CD4-positive, alpha-beta T cell (primary cell): ENCODE measurements at regions not wholly inside any gene's neighbourhood (a gene's known extent, or its start where the extent isn't known, plus 50 kb on each side); places are given as distances from the start of the nearest gene placed in this dataset.
"Not testable (repeated sequence)": the region's sequence is repeated elsewhere in the genome, so short reads cannot be mapped to it uniquely, and the experiment has no call there.

Source experiments
- ATAC-seq: fragments of 200-7000 bp; cut with Tn5 transposase; one replicate; pipeline ENCODE4 v1.10.0; 2022; ENCODE audit warnings: mild to moderate bottlenecking; ENCODE audit not compliant: poor library complexity
- CTCF ChIA-PET: fragments of 350-600 bp; sonication (Branson Sonifier 250); formaldehyde crosslinking; loops from one replicate; lab custom pipeline; 2021; ENCODE audit warnings: antibody characterized with exemption, inconsistent platforms; lab: Charles Lee
- POLR2A ChIA-PET: fragments of 350-600 bp; sonication (Branson Sonifier 250); formaldehyde crosslinking; loops from one replicate; lab custom pipeline; 2021; ENCODE audit warnings: antibody characterized with exemption, inconsistent platforms; lab: Charles Lee
- DNase-seq, 14 experiments: peaks; one replicate each; pipeline ENCODE4 v3.0.0-alpha.2; 2013 to 2020; ENCODE audit warnings: mixed read lengths in 2 of 14
- H3K27ac ChIP-seq, 2 donors: one replicate each; pipeline versions ENCODE4 v1.5.1 to v1.7.0; 2013; ENCODE audit warnings: low read length in 2 of 2, low read depth in 1 of 2, mild to moderate bottlenecking in 1 of 2
- H3K27me3 ChIP-seq, 2 experiments: 1 replicate in 1 of 2; 2 replicates in 1 of 2; pipeline versions ENCODE4 v1.6.1 to v1.7.0; 2013; ENCODE audit warnings: low read length in 2 of 2, control low read depth in 1 of 2, mild to moderate bottlenecking in 1 of 2, moderate library complexity in 1 of 2; ENCODE audit not compliant: insufficient read depth in 2 of 2, control insufficient read depth in 1 of 2
- H3K36me3 ChIP-seq: one replicate; pipeline ENCODE4 v1.6.1; 2013; ENCODE audit warnings: low read length, control low read depth; ENCODE audit not compliant: insufficient read depth
- H3K4me1 ChIP-seq: one replicate; pipeline ENCODE4 v1.6.1; 2013; ENCODE audit warnings: low read length, control low read depth; ENCODE audit not compliant: insufficient read depth
- H3K4me3 ChIP-seq: one replicate; pipeline ENCODE4 v1.5.1; 2013; ENCODE audit warnings: mild to moderate bottlenecking, low read length, moderate library complexity
- H3K9me3 ChIP-seq, 2 experiments: 1 replicate in 1 of 2; 2 replicates in 1 of 2; pipeline versions ENCODE4 v1.6.1 to v1.7.0; 2013; ENCODE audit warnings: low read length in 2 of 2, mild to moderate bottlenecking in 2 of 2, control low read depth in 1 of 2, moderate library complexity in 1 of 2; ENCODE audit not compliant: control insufficient read depth in 1 of 2, insufficient read depth in 1 of 2
- H3K27ac Mint-ChIP-seq: one replicate; pipeline ENCODE4 v1.8.0; 2020; ENCODE audit warnings: mixed read lengths
- H3K27me3 Mint-ChIP-seq: one replicate; pipeline ENCODE4 v1.8.0; 2021; ENCODE audit warnings: mixed read lengths
- H3K36me3 Mint-ChIP-seq: one replicate; pipeline ENCODE4 v1.8.0; 2021; ENCODE audit warnings: low read depth, mixed read lengths
- H3K4me1 Mint-ChIP-seq: one replicate; pipeline ENCODE4 v1.8.0; 2021; ENCODE audit warnings: low read depth, mixed read lengths
- H3K4me3 Mint-ChIP-seq: one replicate; pipeline ENCODE4 v1.8.0; 2020; ENCODE audit warnings: mild to moderate bottlenecking, mixed read lengths
- H3K9me3 Mint-ChIP-seq: one replicate; pipeline ENCODE4 v1.8.0; 2020; ENCODE audit warnings: mixed read lengths
- intact Hi-C, 2 experiments: fragments of 100-400 bp; cut with DNase I in 1 of 2; cut with micrococcal nuclease in 1 of 2; formaldehyde crosslinking; loops; one replicate each; pipeline versions ENCODE4 v1.15.1 to v1.9.0; 2023 to 2025; cut with DNase I, micrococcal nuclease
- TF ChIP-seq, protein P1 (sequence below): fragments of 200-600 bp; IDR thresholded peaks from one replicate; pipeline ENCODE4 v1.8.0; 2022; ENCODE audit warnings: antibody characterized with exemption, mild to moderate bottlenecking

DNA sequence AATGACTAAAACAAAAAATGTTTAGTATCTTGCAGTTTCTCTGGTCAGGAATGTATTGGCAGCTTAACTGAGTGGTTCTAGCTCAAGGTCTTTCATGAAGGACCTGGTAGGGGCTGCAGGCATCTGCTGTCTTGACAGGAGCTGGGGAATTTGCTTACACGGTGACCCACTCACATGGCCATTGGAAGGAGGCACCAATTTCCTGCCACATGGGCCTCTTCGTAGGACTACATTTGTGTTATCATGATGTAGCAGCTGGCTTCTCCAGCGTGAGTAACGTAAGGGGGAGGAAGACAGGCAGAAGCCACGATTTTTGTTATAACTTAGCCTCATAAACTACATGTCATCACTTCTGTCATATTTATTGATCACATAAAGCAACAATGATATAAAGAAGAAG is 376.3 kb downstream of the AMY1C start:
- ATAC-seq (no peak), DNase-seq (no peak)
- Mint-ChIP-seq H3K9me3 (peaks cover 8% of the 10 kb centered on the region), H3K4me1 (no peaks in the 10 kb centered on the region), H3K36me3 (no peaks in the 10 kb centered on the region), H3K27me3 (no peaks in the 10 kb centered on the region), H3K27ac (no peak overlapping the region), H3K4me3 (no peak overlapping the region)
- Histone ChIP-seq H3K4me1 (no peaks in the 10 kb centered on the region), H3K27ac (no peak overlapping the region), H3K27me3 (no peaks in the 10 kb centered on the region), H3K36me3 (no peaks in the 10 kb centered on the region), H3K4me3 (no peak overlapping the region), H3K9me3 (no peaks in the 10 kb centered on the region)
- TF ChIP-seq, protein P1, sequence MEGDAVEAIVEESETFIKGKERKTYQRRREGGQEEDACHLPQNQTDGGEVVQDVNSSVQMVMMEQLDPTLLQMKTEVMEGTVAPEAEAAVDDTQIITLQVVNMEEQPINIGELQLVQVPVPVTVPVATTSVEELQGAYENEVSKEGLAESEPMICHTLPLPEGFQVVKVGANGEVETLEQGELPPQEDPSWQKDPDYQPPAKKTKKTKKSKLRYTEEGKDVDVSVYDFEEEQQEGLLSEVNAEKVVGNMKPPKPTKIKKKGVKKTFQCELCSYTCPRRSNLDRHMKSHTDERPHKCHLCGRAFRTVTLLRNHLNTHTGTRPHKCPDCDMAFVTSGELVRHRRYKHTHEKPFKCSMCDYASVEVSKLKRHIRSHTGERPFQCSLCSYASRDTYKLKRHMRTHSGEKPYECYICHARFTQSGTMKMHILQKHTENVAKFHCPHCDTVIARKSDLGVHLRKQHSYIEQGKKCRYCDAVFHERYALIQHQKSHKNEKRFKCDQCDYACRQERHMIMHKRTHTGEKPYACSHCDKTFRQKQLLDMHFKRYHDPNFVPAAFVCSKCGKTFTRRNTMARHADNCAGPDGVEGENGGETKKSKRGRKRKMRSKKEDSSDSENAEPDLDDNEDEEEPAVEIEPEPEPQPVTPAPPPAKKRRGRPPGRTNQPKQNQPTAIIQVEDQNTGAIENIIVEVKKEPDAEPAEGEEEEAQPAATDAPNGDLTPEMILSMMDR = no peak
- intact Hi-C loops = no loop called here
- ChIA-PET POLR2A (no interaction called here), CTCF (no interaction called here)

DNA sequence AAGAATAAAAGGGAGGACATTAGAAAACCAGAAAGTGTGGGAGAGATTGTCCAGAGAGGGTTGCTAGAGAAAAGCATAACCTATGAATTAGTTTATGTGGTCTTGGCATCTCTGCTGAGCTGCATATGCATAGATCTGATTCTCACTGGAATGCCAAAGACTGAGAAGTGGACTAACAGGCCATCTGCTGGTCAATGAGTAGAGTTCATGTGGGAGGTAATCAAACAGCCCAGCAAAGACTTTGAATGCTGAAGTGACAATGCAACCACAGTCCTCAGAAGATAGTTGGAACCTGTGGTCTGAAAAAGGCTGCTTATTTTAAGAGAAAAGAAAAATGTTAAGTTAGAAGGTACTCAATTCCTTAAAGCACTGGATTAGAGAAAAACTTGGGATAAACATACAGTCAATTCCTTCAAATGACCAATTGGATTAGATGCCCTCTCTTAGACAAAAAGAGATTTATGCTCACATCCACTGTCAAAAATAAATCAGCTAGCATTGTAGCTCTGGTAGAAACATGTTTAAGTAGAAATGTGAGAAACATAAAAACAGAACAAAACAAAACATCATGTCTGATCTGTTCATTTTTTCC is 382.8 kb downstream of the AMY1C start:
- TF ChIP-seq, protein P1 = no peak
- Histone ChIP-seq H3K9me3 (peaks cover 0 to 4% of the 10 kb centered on the region in 2 experiments), H3K4me3 (no peak overlapping the region), H3K36me3 (no peaks in the 10 kb centered on the region), H3K27ac (no peak overlapping the region), H3K27me3 (no peaks in the 10 kb centered on the region), H3K4me1 (no peaks in the 10 kb centered on the region)
- Mint-ChIP-seq H3K27ac (no peak overlapping the region), H3K4me1 (no peaks in the 10 kb centered on the region), H3K36me3 (no peaks in the 10 kb centered on the region), H3K4me3 (no peak overlapping the region), H3K9me3 (peaks cover 9% of the 10 kb centered on the region), H3K27me3 (no peaks in the 10 kb centered on the region)
- DNase-seq = no peak
- CTCF ChIA-PET = no interaction called here
- intact Hi-C loops = no loop called here
- POLR2A ChIA-PET = no interaction called here
- ATAC-seq = no peak

DNA sequence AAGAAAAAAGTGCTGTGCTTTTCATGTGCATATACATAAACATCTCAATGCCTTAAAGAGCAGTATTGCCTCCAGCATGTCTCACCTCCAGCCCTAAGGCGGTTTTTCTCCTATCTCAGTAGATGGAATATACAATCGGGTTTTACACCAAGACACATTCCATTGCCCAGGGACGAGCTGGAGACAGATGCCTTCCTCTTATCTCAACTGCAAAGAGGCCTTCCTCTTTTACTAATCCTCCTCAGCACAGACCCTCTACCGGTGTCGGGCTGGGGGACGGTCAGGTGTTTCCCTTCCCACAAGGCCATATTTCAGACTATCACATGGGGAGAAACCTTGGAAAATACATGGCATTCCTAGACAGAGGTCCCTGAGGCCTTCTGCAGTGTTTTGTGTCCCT is 385.3 kb downstream of the AMY1C start:
- ATAC-seq, H3K9me3 ChIP-seq, H3K4me3 ChIP-seq, H3K4me3 Mint-ChIP-seq, POLR2A ChIA-PET, H3K4me1 Mint-ChIP-seq, H3K36me3 Mint-ChIP-seq, H3K27me3 ChIP-seq, H3K9me3 Mint-ChIP-seq, H3K27me3 Mint-ChIP-seq, DNase-seq, H3K4me1 ChIP-seq, intact Hi-C loops, CTCF ChIA-PET, H3K36me3 ChIP-seq, H3K27ac ChIP-seq, H3K27ac Mint-ChIP-seq: not testable (repeated sequence)

- ATAC-seq (no peak), DNase-seq (no peak)
- no peaks in the 10 kb centered on the region for H3K4me1 Mint-ChIP-seq
- no peak overlapping the region for H3K4me3 Mint-ChIP-seq
- TF ChIP-seq, protein P1 = no peak
- Histone ChIP-seq H3K4me1 (no peaks in the 10 kb centered on the region), H3K4me3 (no peak overlapping the region), H3K27ac (no peak overlapping the region), H3K27me3 (no peaks in the 10 kb centered on the region), H3K36me3 (no peaks in the 10 kb centered on the region), H3K9me3 (peaks cover 0 to 4% of the 10 kb centered on the region in 2 experiments)
- POLR2A ChIA-PET = no interaction called here
- intact Hi-C loops = no loop called here
- H3K36me3 Mint-ChIP-seq = no peaks in the 10 kb centered on the region
- H3K27ac Mint-ChIP-seq = no peak overlapping the region
- CTCF ChIA-PET = no interaction called here
- peaks cover 6% of the 10 kb centered on the region for H3K9me3 Mint-ChIP-seq
- H3K27me3 Mint-ChIP-seq = no peaks in the 10 kb centered on the region
These were observed 386.9 kb downstream of the AMY1C start for GRCh38 chr1:104136621-104137020.
